ENCODE measurements at regions not wholly inside any gene's neighbourhood (a gene's known extent, or its start where the extent isn't known, plus 50 kb on each side); places are given as distances from the start of the nearest gene placed in this dataset.

DNA sequence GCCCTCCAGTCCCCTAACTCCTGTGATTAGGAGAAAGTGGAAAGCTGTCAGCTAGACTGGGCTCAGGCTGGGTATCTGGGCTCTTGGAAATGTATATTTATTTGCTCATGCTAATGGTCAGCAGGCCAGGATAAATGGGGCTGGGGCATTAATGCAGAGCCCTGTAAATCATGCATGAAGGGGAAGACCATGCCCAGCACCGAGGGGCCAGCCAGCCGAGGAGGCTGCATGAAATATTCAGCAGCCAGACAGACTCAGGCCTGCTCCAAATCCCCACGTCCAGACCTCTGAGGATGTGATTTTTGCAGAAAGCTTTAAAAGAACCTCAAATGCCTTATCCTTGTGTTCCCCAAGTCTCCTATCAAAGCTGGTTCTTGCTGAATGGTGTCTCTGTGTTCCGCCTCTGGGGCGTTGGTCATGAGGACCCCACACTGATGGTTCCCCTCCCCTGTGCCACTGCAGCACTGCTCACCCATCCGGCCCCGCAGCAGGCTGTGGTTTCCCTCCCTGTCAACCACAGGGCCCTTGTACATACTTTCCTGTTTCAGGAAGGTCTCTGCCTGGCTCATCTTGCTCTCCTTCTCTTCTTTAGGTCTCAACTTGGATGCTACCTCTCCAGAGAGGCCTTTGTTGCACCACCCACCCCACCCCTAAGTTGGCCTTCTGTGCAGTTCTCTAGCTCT, 358.4 kb downstream of the CDH26 start (continued):
- TF ChIP-seq, protein P1, sequence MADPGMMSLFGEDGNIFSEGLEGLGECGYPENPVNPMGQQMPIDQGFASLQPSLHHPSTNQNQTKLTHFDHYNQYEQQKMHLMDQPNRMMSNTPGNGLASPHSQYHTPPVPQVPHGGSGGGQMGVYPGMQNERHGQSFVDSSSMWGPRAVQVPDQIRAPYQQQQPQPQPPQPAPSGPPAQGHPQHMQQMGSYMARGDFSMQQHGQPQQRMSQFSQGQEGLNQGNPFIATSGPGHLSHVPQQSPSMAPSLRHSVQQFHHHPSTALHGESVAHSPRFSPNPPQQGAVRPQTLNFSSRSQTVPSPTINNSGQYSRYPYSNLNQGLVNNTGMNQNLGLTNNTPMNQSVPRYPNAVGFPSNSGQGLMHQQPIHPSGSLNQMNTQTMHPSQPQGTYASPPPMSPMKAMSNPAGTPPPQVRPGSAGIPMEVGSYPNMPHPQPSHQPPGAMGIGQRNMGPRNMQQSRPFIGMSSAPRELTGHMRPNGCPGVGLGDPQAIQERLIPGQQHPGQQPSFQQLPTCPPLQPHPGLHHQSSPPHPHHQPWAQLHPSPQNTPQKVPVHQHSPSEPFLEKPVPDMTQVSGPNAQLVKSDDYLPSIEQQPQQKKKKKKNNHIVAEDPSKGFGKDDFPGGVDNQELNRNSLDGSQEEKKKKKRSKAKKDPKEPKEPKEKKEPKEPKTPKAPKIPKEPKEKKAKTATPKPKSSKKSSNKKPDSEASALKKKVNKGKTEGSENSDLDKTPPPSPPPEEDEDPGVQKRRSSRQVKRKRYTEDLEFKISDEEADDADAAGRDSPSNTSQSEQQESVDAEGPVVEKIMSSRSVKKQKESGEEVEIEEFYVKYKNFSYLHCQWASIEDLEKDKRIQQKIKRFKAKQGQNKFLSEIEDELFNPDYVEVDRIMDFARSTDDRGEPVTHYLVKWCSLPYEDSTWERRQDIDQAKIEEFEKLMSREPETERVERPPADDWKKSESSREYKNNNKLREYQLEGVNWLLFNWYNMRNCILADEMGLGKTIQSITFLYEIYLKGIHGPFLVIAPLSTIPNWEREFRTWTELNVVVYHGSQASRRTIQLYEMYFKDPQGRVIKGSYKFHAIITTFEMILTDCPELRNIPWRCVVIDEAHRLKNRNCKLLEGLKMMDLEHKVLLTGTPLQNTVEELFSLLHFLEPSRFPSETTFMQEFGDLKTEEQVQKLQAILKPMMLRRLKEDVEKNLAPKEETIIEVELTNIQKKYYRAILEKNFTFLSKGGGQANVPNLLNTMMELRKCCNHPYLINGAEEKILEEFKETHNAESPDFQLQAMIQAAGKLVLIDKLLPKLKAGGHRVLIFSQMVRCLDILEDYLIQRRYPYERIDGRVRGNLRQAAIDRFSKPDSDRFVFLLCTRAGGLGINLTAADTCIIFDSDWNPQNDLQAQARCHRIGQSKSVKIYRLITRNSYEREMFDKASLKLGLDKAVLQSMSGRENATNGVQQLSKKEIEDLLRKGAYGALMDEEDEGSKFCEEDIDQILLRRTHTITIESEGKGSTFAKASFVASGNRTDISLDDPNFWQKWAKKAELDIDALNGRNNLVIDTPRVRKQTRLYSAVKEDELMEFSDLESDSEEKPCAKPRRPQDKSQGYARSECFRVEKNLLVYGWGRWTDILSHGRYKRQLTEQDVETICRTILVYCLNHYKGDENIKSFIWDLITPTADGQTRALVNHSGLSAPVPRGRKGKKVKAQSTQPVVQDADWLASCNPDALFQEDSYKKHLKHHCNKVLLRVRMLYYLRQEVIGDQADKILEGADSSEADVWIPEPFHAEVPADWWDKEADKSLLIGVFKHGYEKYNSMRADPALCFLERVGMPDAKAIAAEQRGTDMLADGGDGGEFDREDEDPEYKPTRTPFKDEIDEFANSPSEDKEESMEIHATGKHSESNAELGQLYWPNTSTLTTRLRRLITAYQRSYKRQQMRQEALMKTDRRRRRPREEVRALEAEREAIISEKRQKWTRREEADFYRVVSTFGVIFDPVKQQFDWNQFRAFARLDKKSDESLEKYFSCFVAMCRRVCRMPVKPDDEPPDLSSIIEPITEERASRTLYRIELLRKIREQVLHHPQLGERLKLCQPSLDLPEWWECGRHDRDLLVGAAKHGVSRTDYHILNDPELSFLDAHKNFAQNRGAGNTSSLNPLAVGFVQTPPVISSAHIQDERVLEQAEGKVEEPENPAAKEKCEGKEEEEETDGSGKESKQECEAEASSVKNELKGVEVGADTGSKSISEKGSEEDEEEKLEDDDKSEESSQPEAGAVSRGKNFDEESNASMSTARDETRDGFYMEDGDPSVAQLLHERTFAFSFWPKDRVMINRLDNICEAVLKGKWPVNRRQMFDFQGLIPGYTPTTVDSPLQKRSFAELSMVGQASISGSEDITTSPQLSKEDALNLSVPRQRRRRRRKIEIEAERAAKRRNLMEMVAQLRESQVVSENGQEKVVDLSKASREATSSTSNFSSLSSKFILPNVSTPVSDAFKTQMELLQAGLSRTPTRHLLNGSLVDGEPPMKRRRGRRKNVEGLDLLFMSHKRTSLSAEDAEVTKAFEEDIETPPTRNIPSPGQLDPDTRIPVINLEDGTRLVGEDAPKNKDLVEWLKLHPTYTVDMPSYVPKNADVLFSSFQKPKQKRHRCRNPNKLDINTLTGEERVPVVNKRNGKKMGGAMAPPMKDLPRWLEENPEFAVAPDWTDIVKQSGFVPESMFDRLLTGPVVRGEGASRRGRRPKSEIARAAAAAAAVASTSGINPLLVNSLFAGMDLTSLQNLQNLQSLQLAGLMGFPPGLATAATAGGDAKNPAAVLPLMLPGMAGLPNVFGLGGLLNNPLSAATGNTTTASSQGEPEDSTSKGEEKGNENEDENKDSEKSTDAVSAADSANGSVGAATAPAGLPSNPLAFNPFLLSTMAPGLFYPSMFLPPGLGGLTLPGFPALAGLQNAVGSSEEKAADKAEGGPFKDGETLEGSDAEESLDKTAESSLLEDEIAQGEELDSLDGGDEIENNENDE (IDR thresholded peaks at IDR 0.05; ENCODE audit: insufficient replicate concordance, low read length) = no peak
- TF ChIP-seq SP4 (IDR thresholded peaks at IDR 0.05; ENCODE audit: low read length) (no peak), HDAC6 (IDR thresholded peaks at IDR 0.05; ENCODE audit: low read depth, low read length) (no peak), TAF1 (IDR thresholded peaks at IDR 0.05; ENCODE audit: low read depth, low read length) (no peak), RFX5 (IDR thresholded peaks at IDR 0.05; ENCODE audit: borderline replicate concordance, low read depth, low read length) (no peak), CTCF (IDR thresholded peaks at IDR 0.05; ENCODE audit: control extremely low read depth in 1 of 3, insufficient read depth in 1 of 3, low read depth in 1 of 3, low read length in 3 of 3) (no peak), BCL11A (IDR thresholded peaks at IDR 0.05; ENCODE audit: low read depth in 2 of 2, low read length in 2 of 2) (no peak)

All from H1 (cell line).